ENCODE measurements at regions not wholly inside any gene's neighbourhood (a gene's known extent, or its start where the extent isn't known, plus 50 kb on each side); places are given as distances from the start of the nearest gene placed in this dataset.

DNA sequence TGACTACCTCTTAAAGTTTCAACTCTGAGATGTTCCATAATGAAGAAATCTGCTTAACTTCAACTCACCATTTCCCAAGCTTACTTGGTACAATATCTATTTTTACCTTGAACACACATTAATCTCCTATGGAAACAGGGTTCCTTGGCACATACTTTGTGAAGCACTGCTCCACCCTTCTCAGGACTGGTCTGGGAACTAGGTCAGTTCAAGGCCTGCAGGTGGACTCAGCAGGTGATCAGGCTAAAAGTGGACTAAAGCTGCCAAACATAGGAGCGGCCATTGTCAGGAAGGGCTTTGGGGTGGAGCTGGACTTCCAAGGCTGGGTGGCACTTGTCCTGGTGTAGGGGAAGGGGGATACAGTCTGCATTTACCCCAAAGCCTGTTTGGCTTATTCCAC, 202.3 kb downstream of the NUAK1 start:
- no peak for DNase-seq

GRCh38 chr12:105937009-105937408, 201.7 kb downstream of the NUAK1 start:
- no peak for DNase-seq

DNA sequence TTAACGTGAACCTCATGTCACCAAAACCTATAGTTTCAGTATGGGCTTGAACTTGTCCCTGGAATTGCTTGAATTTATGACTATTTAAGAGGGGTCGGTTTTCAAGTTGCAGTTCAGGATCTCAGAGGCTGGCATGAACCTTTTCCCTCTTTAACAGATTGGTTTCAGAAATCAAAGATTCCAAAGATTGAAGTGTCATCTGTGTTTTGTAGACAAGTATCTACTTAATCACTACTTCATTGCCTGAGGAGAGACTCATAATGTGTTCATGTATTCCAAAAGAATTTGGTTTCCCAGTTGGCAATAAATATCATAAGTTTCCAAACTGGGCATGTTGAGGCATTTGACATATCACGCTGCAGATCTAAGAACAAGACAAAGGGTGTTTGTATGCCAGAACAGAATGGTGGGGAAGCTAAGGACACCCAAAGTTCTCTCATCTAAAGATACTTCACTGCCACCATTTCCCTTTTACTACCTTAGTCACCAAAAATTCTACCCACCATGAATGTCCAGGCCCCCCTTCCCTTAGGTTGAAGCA, 199.5 kb downstream of the NUAK1 start:
- DNase-seq: no peak

GRCh38 chr12:105942281-105942680, 196.5 kb downstream of the NUAK1 start:
- DNase-seq: no peak

DNA sequence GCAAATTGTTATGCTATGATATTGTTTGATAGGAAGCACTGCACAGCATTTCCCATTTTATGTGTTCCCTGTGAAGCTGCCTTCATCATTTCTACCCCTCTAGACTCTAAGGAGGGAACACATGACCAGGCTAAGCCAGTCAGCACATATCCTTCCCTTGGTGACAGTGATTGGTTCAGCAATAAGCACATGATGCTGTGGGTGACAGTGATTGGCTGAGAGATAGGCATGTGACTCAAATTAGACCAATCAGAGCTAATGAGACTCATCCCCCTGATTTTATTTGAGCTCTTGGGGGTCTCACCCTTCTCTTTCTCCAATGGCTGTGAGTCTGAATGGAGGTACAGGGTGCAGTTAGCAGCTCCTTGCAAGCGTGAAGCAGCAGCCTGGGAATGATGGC, 195.2 kb downstream of the NUAK1 start:
- DNase-seq: no peak

GRCh38 chr12:105944628-105945027, 194.1 kb downstream of the NUAK1 start:
- no peak for DNase-seq

DNA sequence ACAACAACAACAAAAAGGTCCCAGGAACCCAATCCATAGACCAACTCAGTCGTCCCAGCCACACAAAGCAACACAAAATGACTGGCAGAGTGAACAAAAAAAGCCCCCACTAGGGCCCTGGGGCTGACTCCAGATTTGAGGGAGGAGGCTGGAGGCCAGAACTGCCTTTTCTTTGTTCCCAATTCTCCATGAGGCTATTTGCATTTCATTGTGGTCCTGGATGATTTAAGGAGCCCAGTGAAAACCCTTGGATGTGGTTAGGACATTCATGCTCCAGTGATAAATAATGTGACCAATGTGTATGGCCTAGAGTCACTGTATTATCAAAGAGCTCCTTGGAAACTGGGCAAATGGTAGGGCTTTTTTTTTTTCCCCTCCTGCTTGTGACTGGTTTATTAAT, 192.9 kb downstream of the NUAK1 start:
- DNase-seq: no peak

GRCh38 chr12:105946493-105946901, 192.3 kb downstream of the NUAK1 start:
- DNase-seq: no peak

GRCh38 chr12:105947906-105948305, 190.8 kb downstream of the NUAK1 start:
- DNase-seq: no peak

- no peak for DNase-seq
These were observed 190.4 kb downstream of the NUAK1 start for GRCh38 chr12:105948331-105948730.

GRCh38 chr12:105949391-105949790, 189.4 kb downstream of the NUAK1 start:
- no peak for DNase-seq

DNA sequence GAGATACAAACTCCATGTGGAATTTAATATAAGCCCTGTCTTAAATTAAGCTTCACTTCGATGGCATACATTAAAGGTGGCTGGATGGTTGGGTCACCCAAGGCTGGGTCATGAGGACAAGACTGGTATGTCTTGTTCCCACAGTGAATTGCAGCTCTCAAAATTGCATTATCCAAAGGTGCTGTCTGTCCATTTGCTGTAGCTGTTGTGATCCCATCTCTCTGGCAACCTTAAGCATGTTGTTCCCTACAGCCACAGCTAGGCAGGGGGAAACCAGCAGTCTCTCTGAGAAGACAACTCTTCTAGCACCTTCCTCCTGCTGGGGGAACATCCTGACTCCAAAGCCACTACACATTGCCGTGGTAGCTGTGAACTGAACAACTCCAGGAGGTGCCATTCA, 187.0 kb downstream of the NUAK1 start:
- no peak for DNase-seq

DNA sequence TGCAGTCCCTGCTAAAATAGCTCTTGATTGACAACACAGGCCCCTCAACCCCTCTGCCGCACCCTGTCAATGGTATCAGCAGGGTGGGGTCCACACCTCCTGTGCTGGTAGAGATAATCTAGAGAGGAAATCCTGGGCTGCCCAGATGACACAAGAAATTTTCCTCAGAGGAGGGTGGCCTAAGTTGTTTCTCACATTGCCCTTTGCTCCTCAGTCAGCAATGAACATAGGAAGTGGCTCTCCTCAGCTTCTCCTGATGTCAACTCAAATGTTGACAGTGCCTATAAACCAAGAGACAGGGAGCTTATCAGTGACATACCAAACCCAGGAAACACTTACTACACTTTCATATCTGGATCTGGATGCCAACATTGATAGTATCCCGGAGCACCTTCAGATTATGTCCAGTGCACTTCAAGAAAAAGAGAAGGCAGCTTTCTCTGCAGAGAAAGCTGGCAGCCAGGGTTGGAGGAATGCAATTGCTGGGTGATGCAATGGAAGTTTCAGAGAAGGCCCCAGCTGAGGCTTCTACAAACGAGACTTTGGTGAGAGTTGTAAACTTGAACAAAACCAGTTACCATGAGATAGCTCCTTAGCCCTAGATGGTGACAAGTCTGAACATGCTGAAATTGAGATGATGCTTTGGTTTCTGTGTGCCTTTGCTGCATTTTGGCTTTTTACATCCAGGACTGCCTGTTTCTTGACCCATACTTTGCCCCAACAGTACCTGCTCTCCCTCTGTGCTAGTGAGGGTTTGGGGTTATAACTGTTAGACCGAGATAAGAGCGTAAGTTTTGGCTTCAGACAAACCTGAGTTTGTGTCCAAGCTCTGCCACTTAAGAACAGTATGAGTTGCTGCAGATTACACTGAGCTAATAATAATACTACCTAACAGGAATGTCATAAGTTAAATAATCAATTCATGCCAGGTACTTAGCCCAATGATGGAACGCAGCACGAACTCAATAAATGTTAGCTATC, 183.5 kb downstream of the NUAK1 start:
- no peak for DNase-seq

GRCh38 chr12:105955976-105956375, 182.8 kb downstream of the NUAK1 start:
- no peak for DNase-seq

DNA sequence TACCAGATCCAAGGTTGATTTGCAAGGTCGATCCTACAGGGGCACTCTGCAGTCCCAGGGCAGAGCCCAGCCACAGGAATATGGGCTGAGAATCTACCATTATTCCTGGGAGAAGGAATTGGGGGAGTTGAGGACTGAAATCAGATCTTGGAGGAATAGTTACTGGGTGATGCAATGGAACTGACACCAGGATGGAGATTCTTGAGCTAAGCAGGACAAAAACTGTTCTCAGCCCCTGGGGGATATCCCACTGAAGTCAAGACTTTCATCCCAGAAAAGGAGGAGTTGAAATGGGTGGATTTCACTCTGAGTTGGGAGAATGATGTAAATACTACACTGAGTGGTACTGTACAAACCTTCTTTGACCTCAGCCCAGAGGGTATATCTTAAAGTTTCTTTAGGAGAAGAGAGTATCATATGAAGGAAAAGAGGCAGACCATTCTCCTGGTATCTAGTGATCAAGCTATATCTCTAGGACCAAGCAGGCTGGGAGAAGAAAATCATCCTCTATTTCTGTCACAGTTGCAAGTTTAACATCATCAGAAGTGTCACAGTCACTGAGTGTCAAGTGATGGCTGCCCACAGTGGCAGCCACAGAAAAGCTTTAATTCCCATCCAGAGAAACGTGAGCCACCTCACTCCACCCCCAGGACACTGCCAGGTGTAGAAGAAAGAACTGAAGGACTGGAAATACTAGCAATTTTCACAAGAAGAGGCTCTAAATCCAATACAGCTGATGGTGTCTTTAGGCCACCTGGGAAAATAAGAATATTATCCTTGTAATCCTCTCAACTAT, 181.9 kb downstream of the NUAK1 start:
- no peak for DNase-seq

DNA sequence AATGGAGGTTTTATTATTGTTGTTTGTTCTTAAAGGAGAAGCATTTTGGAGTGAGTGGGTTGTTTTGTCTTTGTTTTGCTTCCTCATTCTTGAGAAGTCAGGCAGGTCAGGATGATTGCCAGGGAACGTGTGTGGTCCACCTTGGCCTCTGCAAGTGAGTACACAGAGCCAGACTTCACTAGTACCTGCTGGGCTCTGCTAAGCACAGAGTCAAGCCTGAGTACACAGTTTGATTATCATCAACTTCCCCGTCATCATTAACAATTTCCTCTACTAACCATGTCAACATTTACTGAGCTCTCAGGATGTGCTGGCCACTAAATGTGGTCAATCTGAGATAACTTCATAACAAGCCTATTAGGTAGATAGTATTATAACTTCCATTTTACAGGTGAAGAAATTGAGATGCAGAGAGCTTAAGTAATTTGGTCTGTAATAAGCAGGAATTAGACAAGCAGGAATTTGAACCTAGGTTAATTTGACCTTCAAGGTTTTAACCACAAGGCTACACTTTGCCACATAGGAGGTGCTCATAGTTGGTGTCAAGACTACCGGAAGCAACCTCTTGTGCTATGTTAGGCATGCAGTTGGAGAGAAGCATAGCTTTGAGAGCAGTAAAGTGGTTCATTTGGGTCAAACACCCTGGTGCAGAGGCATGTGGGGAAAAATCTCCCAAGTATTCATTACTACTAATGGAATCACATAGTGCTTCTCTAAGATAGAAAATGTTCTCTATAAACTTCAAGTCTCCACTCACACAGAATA, 178.3 kb downstream of the NUAK1 start:
- DNase-seq: no peak

- no peak for DNase-seq
These were observed 176.7 kb downstream of the NUAK1 start for GRCh38 chr12:105961821-105962671.

DNA sequence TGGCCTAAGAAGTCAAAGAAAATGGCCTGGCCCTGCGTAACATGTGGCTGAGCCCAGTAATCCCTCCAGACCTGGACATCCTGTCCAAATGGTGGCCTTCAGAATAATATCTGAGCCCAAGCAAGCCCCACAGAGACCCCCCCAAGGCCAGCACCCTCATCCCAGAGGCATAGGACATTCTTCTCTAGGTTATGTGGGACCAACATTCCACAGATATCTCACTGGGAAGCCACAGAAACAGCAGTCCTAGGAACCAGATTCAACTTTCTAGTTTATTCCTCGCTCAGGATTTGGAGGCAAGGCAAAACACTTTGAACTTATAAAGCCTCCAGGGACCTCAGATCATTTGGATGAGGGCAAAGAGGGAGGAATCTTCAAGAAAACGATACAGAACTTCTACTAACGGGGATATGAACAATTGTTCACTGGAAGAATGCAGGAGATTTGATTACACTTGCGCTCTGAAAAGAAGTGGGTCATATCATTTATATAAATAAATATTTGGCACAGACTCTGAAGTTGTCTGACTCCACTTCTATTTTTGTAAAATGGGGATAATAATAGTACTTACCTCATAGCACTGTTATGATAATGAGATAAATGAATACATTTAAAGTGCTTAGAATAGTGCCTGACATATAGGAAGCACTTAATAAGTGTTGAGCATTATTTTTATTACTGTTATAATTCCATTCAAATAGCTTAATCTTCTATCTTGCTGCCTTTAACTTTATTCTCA, 171.5 kb downstream of the NUAK1 start:
- DNase-seq: no peak

- no peak for DNase-seq
These were observed 170.7 kb downstream of the NUAK1 start for GRCh38 chr12:105968025-105968424.

GRCh38 chr12:105970885-105971284, 167.9 kb downstream of the NUAK1 start:
- no peak for DNase-seq

- DNase-seq: no peak
These were observed 164.0 kb downstream of the NUAK1 start for GRCh38 chr12:105974738-105975137.

Data from inflammatory macrophage treated with lipopolysaccharide for 1 hour (primary cell).